Right atrium auricular region (tissue), 2 donors: ENCODE measurements at regions not wholly inside any gene's neighbourhood (a gene's known extent, or its start where the extent isn't known, plus 50 kb on each side); places are given as distances from the start of the nearest gene placed in this dataset.

Source experiments
- DNase-seq: peaks from one replicate; pipeline ENCODE4 v3.0.0-alpha.2; 2019; ENCODE audit warnings: low spot score
- H3K27ac ChIP-seq, 2 donors: fragments of 200-600 bp; sonication (generic); 1 replicate in 1 of 2; 2 replicates in 1 of 2; pipeline ENCODE4 v1.5.1; 2016 to 2019
- H3K27me3 ChIP-seq, 2 donors: fragments of 200-600 bp; sonication (generic); one replicate each; pipeline versions ENCODE4 v1.5.1 to v1.6.0; 2017 to 2019
- H3K36me3 ChIP-seq: fragments of 200-600 bp; sonication (generic); one replicate; pipeline ENCODE4 v1.5.1; 2016
- H3K4me1 ChIP-seq, 2 donors: fragments of 200-600 bp; sonication (generic); one replicate each; pipeline versions ENCODE4 v1.5.1 to v1.6.0; 2017 to 2019
- H3K4me3 ChIP-seq, 2 donors: fragments of 200-600 bp; sonication (generic); 1 replicate in 1 of 2; 2 replicates in 1 of 2; pipeline ENCODE4 v1.5.1; 2017 to 2019; ENCODE audit warnings: mild to moderate bottlenecking in 1 of 2, moderate library complexity in 1 of 2
- H3K9me3 ChIP-seq, 2 donors: fragments of 200-600 bp; sonication (generic); one replicate each; pipeline ENCODE4 v1.5.1; 2019
- TF ChIP-seq, protein P1 (sequence below), 2 donors: fragments of 200-600 bp; sonication (generic); IDR thresholded peaks; one replicate each; pipeline ENCODE4 v1.5.1; 2019; ENCODE audit warnings: antibody characterized with exemption in 2 of 2

DNA sequence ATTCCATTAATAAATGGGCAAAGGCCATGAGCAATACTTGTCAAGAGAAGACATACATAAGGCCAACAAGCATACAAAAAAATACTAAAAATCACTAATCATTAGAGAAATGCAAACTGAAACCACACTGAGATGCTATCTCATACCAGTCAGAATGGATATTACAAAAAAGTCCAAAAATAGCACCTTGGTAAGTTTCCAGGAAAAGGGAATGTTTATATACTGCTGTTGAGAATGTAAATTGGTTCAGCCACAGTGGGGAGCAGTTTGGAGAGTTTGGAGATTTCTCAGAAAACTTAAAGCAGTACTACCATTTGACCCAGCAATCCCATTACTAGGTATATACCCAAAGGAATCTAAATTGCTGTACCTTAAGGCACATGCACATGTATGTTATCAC lies 467.7 kb downstream of the CDH11 start:
- Histone ChIP-seq H3K27me3 (no peaks in the 10 kb centered on the region), H3K36me3 (no peaks in the 10 kb centered on the region), H3K4me3 (no peak overlapping the region), H3K4me1 (no peaks in the 10 kb centered on the region), H3K27ac (no peak overlapping the region), H3K9me3 (no peaks in the 10 kb centered on the region)
- TF ChIP-seq, protein P1, sequence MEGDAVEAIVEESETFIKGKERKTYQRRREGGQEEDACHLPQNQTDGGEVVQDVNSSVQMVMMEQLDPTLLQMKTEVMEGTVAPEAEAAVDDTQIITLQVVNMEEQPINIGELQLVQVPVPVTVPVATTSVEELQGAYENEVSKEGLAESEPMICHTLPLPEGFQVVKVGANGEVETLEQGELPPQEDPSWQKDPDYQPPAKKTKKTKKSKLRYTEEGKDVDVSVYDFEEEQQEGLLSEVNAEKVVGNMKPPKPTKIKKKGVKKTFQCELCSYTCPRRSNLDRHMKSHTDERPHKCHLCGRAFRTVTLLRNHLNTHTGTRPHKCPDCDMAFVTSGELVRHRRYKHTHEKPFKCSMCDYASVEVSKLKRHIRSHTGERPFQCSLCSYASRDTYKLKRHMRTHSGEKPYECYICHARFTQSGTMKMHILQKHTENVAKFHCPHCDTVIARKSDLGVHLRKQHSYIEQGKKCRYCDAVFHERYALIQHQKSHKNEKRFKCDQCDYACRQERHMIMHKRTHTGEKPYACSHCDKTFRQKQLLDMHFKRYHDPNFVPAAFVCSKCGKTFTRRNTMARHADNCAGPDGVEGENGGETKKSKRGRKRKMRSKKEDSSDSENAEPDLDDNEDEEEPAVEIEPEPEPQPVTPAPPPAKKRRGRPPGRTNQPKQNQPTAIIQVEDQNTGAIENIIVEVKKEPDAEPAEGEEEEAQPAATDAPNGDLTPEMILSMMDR (IDR thresholded peaks at IDR 0.05): no peak
- no peak for DNase-seq

DNA sequence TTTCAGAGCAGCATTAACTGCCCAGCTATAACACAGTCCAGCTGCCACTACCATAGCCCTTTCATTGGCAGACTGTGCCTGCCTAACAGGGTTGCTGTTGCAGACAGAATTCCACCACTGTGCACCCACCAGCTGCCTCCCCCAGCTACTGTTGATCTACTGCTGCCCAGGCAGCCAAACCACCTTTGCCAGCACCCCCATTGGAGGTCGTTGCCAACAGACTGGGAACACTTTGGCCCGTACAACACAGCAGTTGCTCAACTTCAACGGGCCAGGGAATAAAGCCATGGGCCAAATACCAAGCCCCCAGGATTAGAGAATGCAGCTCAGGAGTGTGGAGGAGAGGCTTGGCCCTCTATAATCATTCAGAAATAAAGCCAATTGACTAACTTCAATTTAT lies 473.6 kb downstream of the CDH11 start:
- TF ChIP-seq, protein P1 (IDR thresholded peaks at IDR 0.05): no peak
- H3K4me1 ChIP-seq: no peaks in the 10 kb centered on the region
- H3K27ac ChIP-seq: no peak overlapping the region
- no peaks in the 10 kb centered on the region for H3K9me3 ChIP-seq
- no peak for DNase-seq
- no peaks in the 10 kb centered on the region for H3K36me3 ChIP-seq
- no peaks in the 10 kb centered on the region for H3K27me3 ChIP-seq
- H3K4me3 ChIP-seq: no peak overlapping the region

DNA sequence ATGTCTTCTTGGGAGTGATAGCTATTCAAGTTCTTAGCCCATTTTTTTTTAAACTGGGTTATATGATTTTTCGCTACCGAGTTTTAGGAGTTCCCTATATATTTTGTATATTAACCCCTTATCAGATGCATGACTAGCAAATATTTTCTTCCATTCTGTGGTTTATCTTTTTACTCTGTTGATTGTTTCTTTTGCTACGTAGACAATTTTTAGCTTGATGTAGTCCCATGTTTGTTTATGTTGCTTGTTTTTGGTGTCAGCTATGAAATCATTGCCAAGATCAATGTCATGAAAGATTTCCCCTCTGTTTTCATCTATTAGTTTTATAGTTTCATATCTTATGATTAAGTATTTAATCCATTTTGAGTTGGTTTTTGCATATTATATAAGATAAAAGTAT lies 480.5 kb downstream of the CDH11 start:
- H3K9me3 ChIP-seq: no peaks in the 10 kb centered on the region
- H3K27me3 ChIP-seq: no peaks in the 10 kb centered on the region
- DNase-seq: no peak
- TF ChIP-seq, protein P1 (IDR thresholded peaks at IDR 0.05): no peak
- no peaks in the 10 kb centered on the region for H3K36me3 ChIP-seq
- no peak overlapping the region for H3K27ac ChIP-seq
- no peak overlapping the region for H3K4me3 ChIP-seq
- no peaks in the 10 kb centered on the region for H3K4me1 ChIP-seq

DNA sequence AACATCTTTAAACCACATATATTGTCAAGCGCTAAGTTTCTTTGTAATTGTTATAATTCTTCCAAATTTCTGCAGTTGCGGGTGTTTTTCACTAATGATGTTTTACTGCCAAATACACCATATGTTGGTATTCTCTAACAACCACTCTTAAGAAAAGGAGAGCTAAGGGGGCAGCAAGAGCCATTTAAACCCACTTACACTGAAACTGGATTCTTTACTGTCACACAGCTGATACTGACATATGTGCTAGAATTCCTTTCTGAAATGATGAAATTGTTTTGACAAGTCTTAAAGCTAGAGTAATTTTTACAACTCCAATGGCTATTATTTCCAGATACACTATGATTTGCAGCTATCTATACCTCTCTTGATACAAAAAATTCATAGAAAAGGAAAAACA lies 483.1 kb downstream of the CDH11 start:
- Histone ChIP-seq H3K27ac (no peak overlapping the region), H3K27me3 (no peaks in the 10 kb centered on the region), H3K36me3 (no peaks in the 10 kb centered on the region), H3K9me3 (no peaks in the 10 kb centered on the region), H3K4me3 (no peak overlapping the region), H3K4me1 (no peaks in the 10 kb centered on the region)
- DNase-seq: no peak
- TF ChIP-seq, protein P1 (IDR thresholded peaks at IDR 0.05): no peak

DNA sequence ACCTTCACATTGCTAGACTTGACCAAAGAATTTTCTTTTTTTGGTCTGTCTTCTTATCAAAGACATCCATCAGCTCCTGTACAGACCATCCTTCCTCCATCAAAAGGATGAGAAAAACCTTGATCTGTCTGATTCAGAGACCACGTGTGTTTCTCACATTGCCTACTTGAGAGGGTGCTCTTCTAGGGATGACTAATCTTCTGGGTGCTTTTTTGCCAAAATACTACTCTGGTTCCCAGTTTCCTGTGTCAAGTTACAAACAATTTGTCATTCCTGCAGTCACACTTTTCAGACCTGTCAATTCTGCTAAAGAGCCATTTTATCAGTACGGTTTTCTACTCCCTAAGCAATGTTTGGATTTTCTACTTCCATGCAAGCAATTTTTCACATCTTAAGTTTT lies 492.2 kb downstream of the CDH11 start:
- H3K36me3 ChIP-seq: no peaks in the 10 kb centered on the region
- no peak for DNase-seq
- no peaks in the 10 kb centered on the region for H3K4me1 ChIP-seq
- no peak overlapping the region for H3K4me3 ChIP-seq
- H3K9me3 ChIP-seq: no peaks in the 10 kb centered on the region
- no peaks in the 10 kb centered on the region for H3K27me3 ChIP-seq
- TF ChIP-seq, protein P1 (IDR thresholded peaks at IDR 0.05): no peak
- H3K27ac ChIP-seq: no peak overlapping the region

DNA sequence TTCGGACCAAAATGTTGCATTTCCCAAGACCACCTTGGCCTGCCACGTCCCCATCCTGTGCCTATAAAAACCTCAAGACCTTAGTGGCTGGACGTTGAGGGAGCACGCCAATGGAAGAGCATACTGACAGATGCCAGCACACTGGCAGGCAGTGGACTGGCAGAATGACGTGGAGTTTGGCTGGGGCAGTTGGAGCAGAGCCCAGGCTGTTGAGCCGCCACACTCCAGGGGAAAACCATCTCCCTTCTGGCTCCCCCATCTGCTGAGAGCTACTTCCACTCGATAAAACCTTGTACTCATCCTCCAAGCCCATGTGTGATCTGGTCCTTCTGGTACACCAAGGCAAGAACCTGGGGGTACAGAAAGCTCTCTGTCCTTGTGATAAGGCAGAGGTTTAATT lies 494.1 kb downstream of the CDH11 start:
- Histone ChIP-seq H3K36me3 (no peaks in the 10 kb centered on the region), H3K27me3 (no peaks in the 10 kb centered on the region), H3K9me3 (no peaks in the 10 kb centered on the region), H3K4me1 (no peaks in the 10 kb centered on the region), H3K27ac (no peak overlapping the region), H3K4me3 (no peak overlapping the region)
- DNase-seq: no peak
- TF ChIP-seq, protein P1 (IDR thresholded peaks at IDR 0.05): no peak
